ENCODE measurements at regions not wholly inside any gene's neighbourhood (a gene's known extent, or its start where the extent isn't known, plus 50 kb on each side); places are given as distances from the start of the nearest gene placed in this dataset.

DNA sequence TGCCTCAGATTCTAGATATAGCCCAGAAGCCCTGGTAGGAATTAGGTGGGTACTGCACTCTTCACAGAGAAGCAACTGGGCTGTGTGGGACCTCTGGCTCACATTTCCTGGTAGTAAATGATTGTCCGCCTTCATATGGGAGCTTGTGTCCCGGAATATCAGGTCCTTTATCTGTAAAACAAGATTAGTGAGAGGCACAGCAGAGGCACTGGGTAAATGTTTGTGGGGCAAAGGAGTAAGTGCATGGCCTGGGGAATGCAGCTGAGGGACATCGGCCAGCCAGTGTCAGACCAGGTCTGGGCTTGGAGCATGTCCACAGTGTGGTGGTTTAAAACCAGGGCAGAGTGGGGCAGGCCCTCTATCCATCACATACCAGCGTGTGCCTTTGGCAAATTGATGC, 323.3 kb upstream of the ZMIZ1 start:
- H3K27ac Mint-ChIP-seq = no peak overlapping the region
- H3K9me3 Mint-ChIP-seq = no peaks in the 10 kb centered on the region
- no peak overlapping the region for H3K4me3 Mint-ChIP-seq
- H3K27me3 Mint-ChIP-seq (ENCODE audit: low read depth) = no peaks in the 10 kb centered on the region
- H3K4me1 Mint-ChIP-seq (ENCODE audit: low read depth) = no peaks in the 10 kb centered on the region
- no peaks in the 10 kb centered on the region for H3K36me3 Mint-ChIP-seq (ENCODE audit: low read depth)
- DNase-seq (ENCODE audit: low spot score) = no peak

GRCh38 chr10:78746155-78746763, 322.5 kb upstream of the ZMIZ1 start:
- Mint-ChIP-seq H3K9me3 (no peaks in the 10 kb centered on the region), H3K4me1 (ENCODE audit: low read depth) (no peaks in the 10 kb centered on the region), H3K27me3 (ENCODE audit: low read depth) (no peaks in the 10 kb centered on the region), H3K4me3 (no peak overlapping the region), H3K27ac (no peak overlapping the region), H3K36me3 (ENCODE audit: low read depth) (no peaks in the 10 kb centered on the region)
- DNase-seq (ENCODE audit: low spot score) = no peak

DNA sequence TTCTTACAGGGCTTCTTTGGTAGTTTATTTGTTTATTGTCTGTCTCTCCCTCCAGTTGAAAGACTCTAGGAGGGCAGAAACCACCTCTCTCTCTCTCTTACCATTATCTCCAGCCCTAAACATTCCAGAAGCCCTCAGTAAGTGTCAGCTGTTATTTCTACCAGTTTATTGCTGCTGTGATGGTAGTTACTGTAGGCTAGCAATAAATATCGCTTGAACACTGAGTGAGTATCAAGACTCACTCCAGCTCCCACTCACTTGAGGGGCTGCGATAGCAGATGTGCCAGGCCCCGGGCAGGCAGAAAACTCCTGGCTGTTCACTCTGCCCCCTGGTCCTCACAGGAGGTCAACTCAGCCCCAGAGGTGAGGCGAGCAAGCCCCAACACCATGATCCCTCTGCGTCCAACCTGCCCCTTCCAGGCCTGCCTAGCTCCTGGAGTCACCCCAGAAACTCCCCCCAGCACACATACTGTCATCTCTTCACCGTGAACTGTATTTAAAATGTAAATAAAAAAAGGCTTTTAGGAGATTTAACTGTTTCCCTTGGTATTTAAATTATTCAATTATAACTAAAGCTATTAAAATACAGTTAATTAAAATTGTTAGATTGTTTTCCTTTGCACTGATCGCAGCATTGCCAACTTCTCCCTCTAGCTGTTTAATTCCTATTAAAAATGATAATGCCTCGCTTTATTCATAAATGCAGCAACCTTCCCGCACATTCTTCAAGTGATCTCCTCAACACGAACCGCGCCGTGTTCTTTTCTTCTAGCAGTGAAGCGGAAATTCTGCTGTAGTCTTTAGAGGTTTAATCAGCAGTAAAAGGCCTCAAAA, 321.1 kb upstream of the ZMIZ1 start:
- no peaks in the 10 kb centered on the region for H3K27me3 Mint-ChIP-seq (ENCODE audit: low read depth)
- H3K4me1 Mint-ChIP-seq (ENCODE audit: low read depth) = no peaks in the 10 kb centered on the region
- no peaks in the 10 kb centered on the region for H3K36me3 Mint-ChIP-seq (ENCODE audit: low read depth)
- no peak for DNase-seq (ENCODE audit: low spot score)
- no peak overlapping the region for H3K27ac Mint-ChIP-seq
- no peaks in the 10 kb centered on the region for H3K9me3 Mint-ChIP-seq
- no peak overlapping the region for H3K4me3 Mint-ChIP-seq

DNA sequence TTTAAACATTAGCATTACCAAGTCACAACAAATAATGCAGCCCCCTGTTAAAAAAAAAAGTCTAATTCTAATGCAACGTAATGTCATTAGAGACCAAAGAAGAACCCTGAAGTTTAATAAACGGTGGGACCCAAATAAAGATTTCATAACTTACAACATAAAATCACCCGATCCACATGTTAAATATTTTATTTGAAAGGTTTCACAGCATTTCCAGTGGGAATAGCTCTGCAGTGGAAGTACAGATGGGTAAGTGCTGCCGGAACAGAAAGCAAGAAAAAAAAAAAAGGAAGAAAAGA, 320.6 kb upstream of the ZMIZ1 start:
- H3K27ac Mint-ChIP-seq = no peak overlapping the region
- no peaks in the 10 kb centered on the region for H3K9me3 Mint-ChIP-seq
- no peaks in the 10 kb centered on the region for H3K36me3 Mint-ChIP-seq (ENCODE audit: low read depth)
- H3K4me1 Mint-ChIP-seq (ENCODE audit: low read depth) = no peaks in the 10 kb centered on the region
- no peaks in the 10 kb centered on the region for H3K27me3 Mint-ChIP-seq (ENCODE audit: low read depth)
- no peak overlapping the region for H3K4me3 Mint-ChIP-seq
- no peak for DNase-seq (ENCODE audit: low spot score)

DNA sequence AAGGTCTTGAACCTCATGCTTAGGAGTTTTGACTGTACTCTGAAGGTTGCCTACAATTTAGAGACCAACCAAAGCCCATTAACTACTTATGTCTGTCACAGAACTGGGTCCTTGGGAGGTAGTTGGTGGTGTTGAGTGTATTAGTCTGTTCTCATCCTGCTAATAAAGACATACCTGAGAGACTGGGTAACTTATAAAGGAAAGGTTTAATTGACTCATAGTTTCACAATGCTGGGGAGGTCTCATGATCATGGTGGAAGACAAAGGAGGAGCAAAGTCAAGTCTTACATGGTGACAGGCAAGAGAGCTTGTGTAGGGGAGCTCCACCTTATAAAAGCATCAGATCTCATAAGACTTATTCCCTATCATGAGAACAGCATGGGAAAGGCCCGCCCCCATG, 319.6 kb upstream of the ZMIZ1 start:
- no peaks in the 10 kb centered on the region for H3K36me3 Mint-ChIP-seq (ENCODE audit: low read depth)
- H3K27ac Mint-ChIP-seq = no peak overlapping the region
- peaks cover 5% of the 10 kb centered on the region for H3K27me3 Mint-ChIP-seq (ENCODE audit: low read depth)
- H3K9me3 Mint-ChIP-seq = no peaks in the 10 kb centered on the region
- H3K4me1 Mint-ChIP-seq (ENCODE audit: low read depth) = no peaks in the 10 kb centered on the region
- H3K4me3 Mint-ChIP-seq = no peak overlapping the region
- DNase-seq (ENCODE audit: low spot score) = no peak

- Mint-ChIP-seq H3K4me1 (ENCODE audit: low read depth) (no peaks in the 10 kb centered on the region), H3K27me3 (ENCODE audit: low read depth) (peaks cover 6% of the 10 kb centered on the region), H3K4me3 (no peak overlapping the region), H3K27ac (no peak overlapping the region), H3K36me3 (ENCODE audit: low read depth) (no peaks in the 10 kb centered on the region), H3K9me3 (no peaks in the 10 kb centered on the region)
- no peak for DNase-seq (ENCODE audit: low spot score)
These were observed 318.9 kb upstream of the ZMIZ1 start for GRCh38 chr10:78749898-78750297.

DNA sequence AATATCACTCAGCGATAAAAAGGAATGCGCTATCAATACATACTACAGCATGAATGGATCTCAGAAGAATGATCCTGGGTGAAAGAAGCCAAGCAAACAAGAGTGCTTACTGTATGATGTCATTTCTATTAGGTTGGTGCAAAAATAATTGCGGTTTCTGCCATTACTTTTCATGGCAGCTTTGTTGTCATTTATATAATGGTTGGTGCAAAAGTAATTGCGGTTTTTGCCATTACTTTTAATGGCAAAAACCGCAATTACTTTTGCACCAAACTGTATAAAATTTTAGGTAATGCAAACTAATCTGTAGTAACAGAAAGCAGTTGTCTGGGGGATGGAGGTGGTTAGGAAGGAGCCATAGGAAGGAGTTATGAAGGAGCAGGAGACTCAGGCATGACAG, 318.3 kb upstream of the ZMIZ1 start:
- Mint-ChIP-seq H3K27me3 (ENCODE audit: low read depth) (peaks cover 6% of the 10 kb centered on the region), H3K4me3 (no peak overlapping the region), H3K4me1 (ENCODE audit: low read depth) (no peaks in the 10 kb centered on the region), H3K36me3 (ENCODE audit: low read depth) (no peaks in the 10 kb centered on the region), H3K27ac (no peak overlapping the region), H3K9me3 (no peaks in the 10 kb centered on the region)
- no peak for DNase-seq (ENCODE audit: low spot score)

GRCh38 chr10:78751716-78752115, 317.1 kb upstream of the ZMIZ1 start:
- Mint-ChIP-seq H3K4me1 (ENCODE audit: low read depth) (no peaks in the 10 kb centered on the region), H3K36me3 (ENCODE audit: low read depth) (no peaks in the 10 kb centered on the region), H3K27me3 (ENCODE audit: low read depth) (peaks cover 6% of the 10 kb centered on the region), H3K9me3 (no peaks in the 10 kb centered on the region), H3K4me3 (no peak overlapping the region), H3K27ac (no peak overlapping the region)
- no peak for DNase-seq (ENCODE audit: low spot score)

- no peak overlapping the region for H3K4me3 Mint-ChIP-seq
- no peak for DNase-seq (ENCODE audit: low spot score)
- H3K27me3 Mint-ChIP-seq (ENCODE audit: low read depth) = peaks cover 6% of the 10 kb centered on the region
- H3K36me3 Mint-ChIP-seq (ENCODE audit: low read depth) = no peaks in the 10 kb centered on the region
- H3K9me3 Mint-ChIP-seq = no peaks in the 10 kb centered on the region
- H3K27ac Mint-ChIP-seq = no peak overlapping the region
- H3K4me1 Mint-ChIP-seq (ENCODE audit: low read depth) = peaks cover 3% of the 10 kb centered on the region
These were observed 316.5 kb upstream of the ZMIZ1 start for GRCh38 chr10:78752221-78752620.

- H3K27ac Mint-ChIP-seq = no peak overlapping the region
- H3K4me3 Mint-ChIP-seq = no peak overlapping the region
- H3K4me1 Mint-ChIP-seq (ENCODE audit: low read depth) = peaks cover 3% of the 10 kb centered on the region
- no peaks in the 10 kb centered on the region for H3K9me3 Mint-ChIP-seq
- peaks cover 6% of the 10 kb centered on the region for H3K27me3 Mint-ChIP-seq (ENCODE audit: low read depth)
- no peak for DNase-seq (ENCODE audit: low spot score)
- no peaks in the 10 kb centered on the region for H3K36me3 Mint-ChIP-seq (ENCODE audit: low read depth)
These were observed 316.1 kb upstream of the ZMIZ1 start for GRCh38 chr10:78752708-78753107.

GRCh38 chr10:78754269-78755062, 314.3 kb upstream of the ZMIZ1 start:
- Mint-ChIP-seq H3K27ac (no peak overlapping the region), H3K9me3 (no peaks in the 10 kb centered on the region), H3K4me3 (no peak overlapping the region), H3K36me3 (ENCODE audit: low read depth) (no peaks in the 10 kb centered on the region), H3K4me1 (ENCODE audit: low read depth) (peaks cover 3% of the 10 kb centered on the region), H3K27me3 (ENCODE audit: low read depth) (peaks cover 6% of the 10 kb centered on the region)
- DNase-seq (ENCODE audit: low spot score) = no peak

GRCh38 chr10:78755063-78755701, 313.6 kb upstream of the ZMIZ1 start:
- no peaks in the 10 kb centered on the region for H3K36me3 Mint-ChIP-seq (ENCODE audit: low read depth)
- H3K9me3 Mint-ChIP-seq = no peaks in the 10 kb centered on the region
- no peak for DNase-seq (ENCODE audit: low spot score)
- no peak overlapping the region for H3K4me3 Mint-ChIP-seq
- H3K4me1 Mint-ChIP-seq (ENCODE audit: low read depth) = peaks cover 3% of the 10 kb centered on the region
- H3K27ac Mint-ChIP-seq = no peak overlapping the region
- peaks cover 6% of the 10 kb centered on the region for H3K27me3 Mint-ChIP-seq (ENCODE audit: low read depth)

- Mint-ChIP-seq H3K27me3 (ENCODE audit: low read depth) (peaks cover 6% of the 10 kb centered on the region), H3K4me3 (no peak overlapping the region), H3K36me3 (ENCODE audit: low read depth) (no peaks in the 10 kb centered on the region), H3K9me3 (no peaks in the 10 kb centered on the region), H3K4me1 (ENCODE audit: low read depth) (peaks cover 3% of the 10 kb centered on the region), H3K27ac (no peak overlapping the region)
- DNase-seq (ENCODE audit: low spot score) = no peak
These were observed 312.8 kb upstream of the ZMIZ1 start for GRCh38 chr10:78755877-78756455.

Measured in T-helper 2 cell treated with Interferon-gamma antibody and Interleukin-4, amounts not matched to agents 5 μg/mL and 100 μg/mL, for 36 hours (primary cell).